OCI-LY7 (cell line): ENCODE measurements at regions not wholly inside any gene's neighbourhood (a gene's known extent, or its start where the extent isn't known, plus 50 kb on each side); places are given as distances from the start of the nearest gene placed in this dataset.

Experiments
- CTCF ChIP-seq: fragments of 200-600 bp; sonication (generic); conservative IDR thresholded peaks from 2 replicates; pipeline ENCODE4 v1.5.1; 2014; ENCODE audit warnings: mild to moderate bottlenecking, antibody characterized with exemption, low read length, moderate library complexity, mixed read lengths
- EZH2phosphoT487 ChIP-seq: fragments of 200-600 bp; sonication (generic); IDR thresholded peaks from 2 replicates; pipeline ENCODE4 v1.6.1; 2018; ENCODE audit warnings: low read depth, borderline replicate concordance, mild to moderate bottlenecking, mixed run types, antibody characterized with exemption, low read length, moderate library complexity, mixed read lengths

- TF ChIP-seq CTCF: no peak
- TF ChIP-seq EZH2phosphoT487: no peak
Measured at GRCh38 chr1:229073251-229073650, 197.7 kb upstream of the RAB4A start.
